HCT116 (cell line): ENCODE measurements at regions not wholly inside any gene's neighbourhood (a gene's known extent, or its start where the extent isn't known, plus 50 kb on each side); places are given as distances from the start of the nearest gene placed in this dataset.

Experiments
- ATAC-seq: fragments of 200-7000 bp; cut with Tn5 transposase; 2 replicates; pipeline ENCODE4 v1.9.1; 2020; ENCODE audit warnings: mild to moderate bottlenecking, moderate library complexity
- BruUV-seq: library from RNA; stranded (reverse); fragments of 400-500 nt; replicated peaks from 2 replicates; lab custom pipeline; 2021; lab: Mats Ljungman, UMichigan
- CTCF ChIA-PET: fragments of 300-600 bp; sonication (Branson Sonifier 250); formaldehyde crosslinking; loops from one replicate; lab custom pipeline; 2021; ENCODE audit warnings: antibody characterized with exemption; lab: Charles Lee
- POLR2A ChIA-PET: fragments of 300-600, 350-600 bp; sonication (Branson Sonifier 250); formaldehyde crosslinking; loops from one replicate; lab custom pipeline; 2021; ENCODE audit warnings: antibody characterized with exemption; lab: Charles Lee
- RAD21 ChIA-PET, 2 experiments: fragments of 300-600 bp; sonication (Branson Sonifier 250); formaldehyde crosslinking; loops; one replicate each; lab custom pipeline; 2023; ENCODE audit warnings: low total read pairs in 2 of 2; ENCODE audit not compliant: uncharacterized antibody in 2 of 2, unreplicated experiment in 2 of 2, low non-redundant PET in 1 of 2; lab: Charles Lee
- DNase-seq: peaks from one replicate; pipeline ENCODE4 v3.0.0-alpha.2; 2010; ENCODE audit warnings: low read depth, low spot score
- H2AFZ ChIP-seq: fragments of 200-600 bp; shearing (Covaris generic), sonication (generic); 2 replicates; pipeline ENCODE4 v1.6.1; 2017; ENCODE audit warnings: low read depth, mixed run types, mixed read lengths, antibody characterized with exemption, low read length; ENCODE audit not compliant: poor library complexity, severe bottlenecking
- H3K27ac ChIP-seq: 2 replicates; pipeline ENCODE4 v1.5.1; 2012; ENCODE audit warnings: low read depth, low read length
- H3K27me3 ChIP-seq: fragments of 200-600 bp; sonication (generic); 2 replicates; pipeline ENCODE4 v1.6.1; 2016; ENCODE audit warnings: mixed run types, low read length, mixed read lengths; ENCODE audit not compliant: insufficient read depth
- H3K36me3 ChIP-seq, 2 experiments: fragments of 200-500 bp in 1 of 2; fragments of 200-600 bp in 1 of 2; sonication (Bioruptor generic) in 1 of 2; sonication (generic) in 1 of 2; 2 replicates each; pipeline versions ENCODE4 v1.5.1 to v1.6.1; 2014 to 2016; ENCODE audit warnings: low read length in 2 of 2, inconsistent platforms in 1 of 2, mixed read lengths in 1 of 2, mixed run types in 1 of 2; ENCODE audit not compliant: insufficient read depth in 2 of 2, control insufficient read depth in 1 of 2
- H3K4me1 ChIP-seq, 2 experiments: fragments of 200-600 bp in 1 of 2; sonication (generic) in 1 of 2; 2 replicates each; pipeline versions ENCODE4 v1.5.1 to v1.6.1; 2012 to 2017; ENCODE audit warnings: low read length in 2 of 2, inconsistent platforms in 1 of 2, mild to moderate bottlenecking in 1 of 2, mixed read lengths in 1 of 2, mixed run types in 1 of 2, moderate library complexity in 1 of 2; ENCODE audit not compliant: insufficient read depth in 2 of 2, control insufficient read depth in 1 of 2
- H3K4me2 ChIP-seq: fragments of 200-600 bp; sonication (generic); 2 replicates; pipeline ENCODE4 v1.6.1; 2017; ENCODE audit warnings: mixed run types, low read length, mixed read lengths
- H3K4me3 ChIP-seq, 2 experiments: fragments of 200-600 bp in 1 of 2; sonication (generic) in 1 of 2; replicated peaks in 1 of 2; 2 replicates each; pipeline ENCODE4 v1.5.1; 2011 to 2016; ENCODE audit warnings: low read length in 2 of 2, control low read depth in 1 of 2, low read depth in 1 of 2, mild to moderate bottlenecking in 1 of 2, mixed read lengths in 1 of 2, mixed run types in 1 of 2
- H3K79me2 ChIP-seq: fragments of 200-600 bp; sonication (generic); 2 replicates; pipeline ENCODE4 v1.6.1; 2017; ENCODE audit warnings: mild to moderate bottlenecking, mixed run types, low read length, moderate library complexity, mixed read lengths; ENCODE audit not compliant: insufficient read depth
- H3K9ac ChIP-seq: fragments of 200-600 bp; sonication (generic); 2 replicates; pipeline ENCODE4 v1.6.1; 2016; ENCODE audit warnings: low read length, mixed read lengths
- H3K9me2 ChIP-seq: fragments of 200-600 bp; sonication (generic), shearing (Covaris generic); 2 replicates; pipeline ENCODE4 v1.6.1; 2017; ENCODE audit warnings: mixed run types, mild to moderate bottlenecking, moderate library complexity; ENCODE audit not compliant: insufficient read depth
- H3K9me3 ChIP-seq, 2 experiments: fragments of 200-500 bp in 1 of 2; fragments of 200-600 bp in 1 of 2; sonication (Bioruptor generic) in 1 of 2; sonication (generic) in 1 of 2; 2 replicates each; pipeline ENCODE4 v1.6.1; 2014 to 2017; ENCODE audit warnings: low read length in 2 of 2, mixed read lengths in 2 of 2, inconsistent platforms in 1 of 2, low read depth in 1 of 2, mild to moderate bottlenecking in 1 of 2, mixed run types in 1 of 2, moderate library complexity in 1 of 2; ENCODE audit not compliant: control insufficient read depth in 1 of 2, insufficient read depth in 1 of 2
- H4K20me1 ChIP-seq: fragments of 200-600 bp; sonication (generic), shearing (Covaris generic); 2 replicates; pipeline ENCODE4 v1.6.1; 2017; ENCODE audit warnings: mixed run types, mild to moderate bottlenecking, moderate library complexity; ENCODE audit not compliant: insufficient read depth
- CTCF ChIP-seq, 3 experiments: fragments of 200-600 bp in 1 of 3; sonication (generic) in 1 of 3; IDR thresholded peaks in 2 of 3; conservative IDR thresholded peaks in 1 of 3; 2 replicates each; pipeline ENCODE4 v1.5.1; 2012 to 2017; ENCODE audit warnings: low read depth in 2 of 3, low read length in 2 of 3, antibody characterized with exemption in 1 of 3, borderline replicate concordance in 1 of 3, control low read depth in 1 of 3, mild to moderate bottlenecking in 1 of 3, mixed read lengths in 1 of 3, mixed run types in 1 of 3, moderate library complexity in 1 of 3; ENCODE audit not compliant: insufficient read depth in 1 of 3
- EGR1 ChIP-seq: IDR thresholded peaks from 2 replicates; pipeline ENCODE4 v1.6.1; 2012; ENCODE audit warnings: low read depth
- ELF1 ChIP-seq: IDR thresholded peaks from 2 replicates; pipeline ENCODE4 v1.6.1; 2012; ENCODE audit warnings: low read depth, borderline replicate concordance
- EZH2 ChIP-seq: fragments of 200-600 bp; sonication (generic); IDR thresholded peaks from 2 replicates; pipeline ENCODE4 v1.6.1; 2017; ENCODE audit warnings: antibody characterized with exemption, mixed run types
- EZH2phosphoT487 ChIP-seq: fragments of 200-600 bp; IDR thresholded peaks from 2 replicates; pipeline ENCODE4 v1.6.1; 2018; ENCODE audit warnings: antibody characterized with exemption, borderline replicate concordance
- JUND ChIP-seq: IDR thresholded peaks from 2 replicates; pipeline ENCODE4 v1.6.1; 2012
- MAX ChIP-seq: IDR thresholded peaks from 2 replicates; pipeline ENCODE4 v1.6.1; 2012
- POLR2A ChIP-seq: IDR thresholded peaks from 2 replicates; pipeline ENCODE4 v1.7.0; 2011; ENCODE audit warnings: borderline replicate concordance; ENCODE audit not compliant: insufficient read depth, insufficient read length; ENCODE audit errors: extremely low read depth
- POLR2AphosphoS5 ChIP-seq: IDR thresholded peaks from 2 replicates; pipeline ENCODE4 v1.6.1; 2011; ENCODE audit warnings: mild to moderate bottlenecking, low read depth, low read length, moderate library complexity
- RAD21 ChIP-seq: IDR thresholded peaks from 2 replicates; pipeline ENCODE4 v1.6.1; 2012; ENCODE audit warnings: low read depth, mild to moderate bottlenecking
- SIN3A ChIP-seq: IDR thresholded peaks from 2 replicates; pipeline ENCODE4 v1.6.1; 2012; ENCODE audit warnings: low read depth
- SP1 ChIP-seq: IDR thresholded peaks from 2 replicates; pipeline ENCODE4 v1.6.1; 2012; ENCODE audit warnings: low read depth
- SRF ChIP-seq: IDR thresholded peaks from 2 replicates; pipeline ENCODE4 v1.6.1; 2012; ENCODE audit warnings: low read depth
- TCF7L2 ChIP-seq: IDR thresholded peaks from 2 replicates; pipeline ENCODE4 v1.7.0; 2011; ENCODE audit warnings: borderline replicate concordance, inconsistent platforms; ENCODE audit not compliant: insufficient read depth, insufficient read length; ENCODE audit errors: extremely low read depth
- YY1 ChIP-seq: IDR thresholded peaks from 2 replicates; pipeline ENCODE4 v1.6.1; 2011; ENCODE audit warnings: low read length, low read depth, moderate library complexity, mild to moderate bottlenecking; ENCODE audit not compliant: insufficient replicate concordance; ENCODE audit errors: extremely low read depth
- ZFX ChIP-seq: fragments of 450-650 bp; IDR thresholded peaks from 2 replicates; pipeline ENCODE4 v1.6.1; 2017
- ZNF274 ChIP-seq: fragments of 200-500 bp; sonication (Bioruptor generic); IDR thresholded peaks from 2 replicates; pipeline ENCODE4 v1.6.1; 2014; ENCODE audit warnings: mild to moderate bottlenecking, low read depth, low read length, inconsistent platforms
- intact Hi-C: fragments of 100-400 bp; cut with micrococcal nuclease; formaldehyde crosslinking; loops from 2 replicates; pipeline ENCODE4 v1.10.0; 2022
- TF ChIP-seq, protein P1 (sequence below): IDR thresholded peaks from 2 replicates; pipeline ENCODE4 v1.6.1; 2012
- TF ChIP-seq, protein P2 (sequence below): IDR thresholded peaks from 2 replicates; pipeline ENCODE4 v1.6.1; 2011; ENCODE audit warnings: mild to moderate bottlenecking, low read length, moderate library complexity; ENCODE audit not compliant: insufficient replicate concordance; ENCODE audit errors: extremely low read depth

DNA sequence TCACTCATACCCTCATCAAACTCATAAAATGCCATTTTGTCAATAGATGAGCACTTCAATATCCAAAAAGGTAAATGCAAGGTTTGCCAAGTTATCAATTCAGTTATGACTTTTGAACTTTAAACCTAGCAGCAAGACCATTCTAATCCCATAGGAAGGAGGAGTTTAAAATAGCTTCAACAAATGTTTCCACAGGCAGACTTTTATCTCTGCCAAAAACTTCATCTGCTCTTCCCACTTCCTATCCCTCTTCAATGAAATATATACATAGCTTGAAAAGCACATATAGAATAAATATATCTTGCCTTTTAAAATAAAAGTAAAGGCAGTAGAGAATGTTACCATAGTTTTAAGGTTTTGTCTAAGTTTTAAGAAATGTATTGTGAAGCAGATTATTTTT is 1749.1 kb upstream of the SEL1L start:
- RAD21 ChIA-PET = no interaction called here
- CTCF ChIA-PET = no interaction called here
- Histone ChIP-seq H3K36me3 (no peaks in the 10 kb centered on the region), H3K4me2 (no peak overlapping the region), H3K4me1 (no peaks in the 10 kb centered on the region), H3K27ac (no peak overlapping the region), H3K9me2 (no peaks in the 10 kb centered on the region), H4K20me1 (no peaks in the 10 kb centered on the region; the same call in 1 of the 2 replicates), H2AFZ (no peak overlapping the region), H3K4me3 (no peak overlapping the region), H3K9ac (no peak overlapping the region), H3K9me3 (peaks cover 4 to 15% of the 10 kb centered on the region in 2 experiments; a peak in 2 of 4 replicates), H3K79me2 (no peaks in the 10 kb centered on the region), H3K27me3 (no peaks in the 10 kb centered on the region)
- DNase-seq (no peak), ATAC-seq (no peak)
- POLR2A ChIA-PET = no interaction called here
- BruUV-seq = no TSS peak
- TF ChIP-seq, protein P1, sequence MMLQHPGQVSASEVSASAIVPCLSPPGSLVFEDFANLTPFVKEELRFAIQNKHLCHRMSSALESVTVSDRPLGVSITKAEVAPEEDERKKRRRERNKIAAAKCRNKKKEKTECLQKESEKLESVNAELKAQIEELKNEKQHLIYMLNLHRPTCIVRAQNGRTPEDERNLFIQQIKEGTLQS = no peak
- TF ChIP-seq SIN3A (no peak), POLR2A (no peak), TCF7L2 (no peak), MAX (no peak), CTCF (IDR thresholded peaks at IDR 0.05 in 2 of 3, conservative IDR thresholded peaks at IDR 0.05 in 1 of 3; ENCODE audit: borderline replicate concordance in 1 of 3, insufficient read depth in 1 of 3, low read depth in 2 of 3, low read length in 2 of 3) (no peak), ZNF274 (no peak), EGR1 (no peak), EZH2 (no peak), JUND (no peak), SRF (no peak), RAD21 (no peak), POLR2AphosphoS5 (no peak), YY1 (no peak), ZFX (no peak), SP1 (no peak), EZH2phosphoT487 (no peak), ELF1 (no peak)
- TF ChIP-seq, protein P2, sequence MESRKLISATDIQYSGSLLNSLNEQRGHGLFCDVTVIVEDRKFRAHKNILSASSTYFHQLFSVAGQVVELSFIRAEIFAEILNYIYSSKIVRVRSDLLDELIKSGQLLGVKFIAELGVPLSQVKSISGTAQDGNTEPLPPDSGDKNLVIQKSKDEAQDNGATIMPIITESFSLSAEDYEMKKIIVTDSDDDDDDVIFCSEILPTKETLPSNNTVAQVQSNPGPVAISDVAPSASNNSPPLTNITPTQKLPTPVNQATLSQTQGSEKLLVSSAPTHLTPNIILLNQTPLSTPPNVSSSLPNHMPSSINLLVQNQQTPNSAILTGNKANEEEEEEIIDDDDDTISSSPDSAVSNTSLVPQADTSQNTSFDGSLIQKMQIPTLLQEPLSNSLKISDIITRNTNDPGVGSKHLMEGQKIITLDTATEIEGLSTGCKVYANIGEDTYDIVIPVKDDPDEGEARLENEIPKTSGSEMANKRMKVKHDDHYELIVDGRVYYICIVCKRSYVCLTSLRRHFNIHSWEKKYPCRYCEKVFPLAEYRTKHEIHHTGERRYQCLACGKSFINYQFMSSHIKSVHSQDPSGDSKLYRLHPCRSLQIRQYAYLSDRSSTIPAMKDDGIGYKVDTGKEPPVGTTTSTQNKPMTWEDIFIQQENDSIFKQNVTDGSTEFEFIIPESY = no peak
- intact Hi-C loops = no loop called here
